Osteocyte (in vitro differentiated cells): ENCODE measurements at regions not wholly inside any gene's neighbourhood (a gene's known extent, or its start where the extent isn't known, plus 50 kb on each side); places are given as distances from the start of the nearest gene placed in this dataset.

ENCODE experiments used
- DNase-seq: peaks from one replicate; pipeline ENCODE4 v3.0.0; 2021; ENCODE audit warnings: mixed read lengths; ENCODE audit not compliant: unreplicated experiment; ENCODE audit errors: extremely low spot score
- H3K27ac Mint-ChIP-seq: one replicate; pipeline ENCODE4 v1.8.0; 2021; ENCODE audit warnings: mild to moderate bottlenecking, mixed read lengths; ENCODE audit not compliant: unreplicated experiment
- H3K27me3 Mint-ChIP-seq: one replicate; pipeline ENCODE4 v1.8.0; 2021; ENCODE audit warnings: mixed read lengths; ENCODE audit not compliant: unreplicated experiment
- H3K36me3 Mint-ChIP-seq: one replicate; pipeline ENCODE4 v1.8.0; 2021; ENCODE audit warnings: mixed read lengths; ENCODE audit not compliant: unreplicated experiment
- H3K4me1 Mint-ChIP-seq: one replicate; pipeline ENCODE4 v1.8.0; 2021; ENCODE audit warnings: mixed read lengths; ENCODE audit not compliant: unreplicated experiment
- H3K4me3 Mint-ChIP-seq: one replicate; pipeline ENCODE4 v1.8.0; 2021; ENCODE audit warnings: mild to moderate bottlenecking, moderate library complexity, mixed read lengths; ENCODE audit not compliant: unreplicated experiment
- H3K9me3 Mint-ChIP-seq: one replicate; pipeline ENCODE4 v1.8.0; 2021; ENCODE audit warnings: mixed read lengths; ENCODE audit not compliant: unreplicated experiment
- TF ChIP-seq, protein P1 (sequence below): fragments of 200-600 bp; sonication (generic); IDR thresholded peaks from 2 replicates; pipeline ENCODE4 v1.5.0; 2021; ENCODE audit warnings: antibody characterized with exemption, mild to moderate bottlenecking, moderate library complexity

DNA sequence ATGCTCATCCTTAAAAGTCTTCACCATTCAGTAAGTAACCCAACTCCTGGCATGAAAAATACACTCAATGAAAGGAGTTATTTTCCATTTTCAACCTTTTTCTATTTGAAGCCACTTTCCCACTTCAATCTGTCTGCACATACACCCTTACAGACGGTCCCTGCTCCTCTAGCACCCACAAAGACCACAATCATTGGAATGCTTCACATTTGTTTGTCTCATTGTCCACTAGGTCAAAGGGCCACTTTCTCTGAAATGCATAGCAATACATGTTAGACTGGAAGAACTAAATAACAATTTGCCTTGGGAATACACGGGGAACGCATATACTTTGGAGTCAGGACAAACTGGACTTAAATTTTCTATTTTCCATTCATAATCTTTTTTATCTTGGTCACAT lies 487.1 kb upstream of the C1orf87 start:
- TF ChIP-seq, protein P1, sequence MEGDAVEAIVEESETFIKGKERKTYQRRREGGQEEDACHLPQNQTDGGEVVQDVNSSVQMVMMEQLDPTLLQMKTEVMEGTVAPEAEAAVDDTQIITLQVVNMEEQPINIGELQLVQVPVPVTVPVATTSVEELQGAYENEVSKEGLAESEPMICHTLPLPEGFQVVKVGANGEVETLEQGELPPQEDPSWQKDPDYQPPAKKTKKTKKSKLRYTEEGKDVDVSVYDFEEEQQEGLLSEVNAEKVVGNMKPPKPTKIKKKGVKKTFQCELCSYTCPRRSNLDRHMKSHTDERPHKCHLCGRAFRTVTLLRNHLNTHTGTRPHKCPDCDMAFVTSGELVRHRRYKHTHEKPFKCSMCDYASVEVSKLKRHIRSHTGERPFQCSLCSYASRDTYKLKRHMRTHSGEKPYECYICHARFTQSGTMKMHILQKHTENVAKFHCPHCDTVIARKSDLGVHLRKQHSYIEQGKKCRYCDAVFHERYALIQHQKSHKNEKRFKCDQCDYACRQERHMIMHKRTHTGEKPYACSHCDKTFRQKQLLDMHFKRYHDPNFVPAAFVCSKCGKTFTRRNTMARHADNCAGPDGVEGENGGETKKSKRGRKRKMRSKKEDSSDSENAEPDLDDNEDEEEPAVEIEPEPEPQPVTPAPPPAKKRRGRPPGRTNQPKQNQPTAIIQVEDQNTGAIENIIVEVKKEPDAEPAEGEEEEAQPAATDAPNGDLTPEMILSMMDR, result no peak
- no peak overlapping the region for H3K4me3 Mint-ChIP-seq
- H3K27ac Mint-ChIP-seq, result no peak overlapping the region
- H3K9me3 Mint-ChIP-seq, result no peaks in the 10 kb centered on the region
- no peak for DNase-seq
- no peaks in the 10 kb centered on the region for H3K27me3 Mint-ChIP-seq
- H3K36me3 Mint-ChIP-seq, result no peaks in the 10 kb centered on the region
- H3K4me1 Mint-ChIP-seq, result peaks cover 41% of the 10 kb centered on the region

DNA sequence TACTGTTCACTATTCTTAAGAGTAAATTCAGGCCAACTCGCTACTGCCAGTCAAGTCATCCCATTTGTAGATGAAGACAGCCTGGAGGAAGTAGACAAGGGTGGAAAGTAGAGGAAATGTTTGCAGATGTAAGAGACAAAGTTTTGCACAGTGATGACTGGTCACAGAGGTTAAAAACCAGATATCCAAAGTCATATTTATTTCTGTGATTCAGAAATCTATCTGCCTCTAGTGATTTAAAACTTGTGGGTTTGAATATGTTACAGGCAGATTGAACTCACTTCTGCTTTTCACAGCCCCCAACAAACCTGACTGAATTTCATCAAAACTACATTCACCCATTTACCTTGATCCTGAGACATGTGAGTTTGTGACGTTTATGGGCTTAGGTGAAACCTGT lies 484.7 kb upstream of the C1orf87 start:
- no peak overlapping the region for H3K4me3 Mint-ChIP-seq
- no peaks in the 10 kb centered on the region for H3K9me3 Mint-ChIP-seq
- H3K27ac Mint-ChIP-seq, result no peak overlapping the region
- peaks cover 2% of the 10 kb centered on the region for H3K27me3 Mint-ChIP-seq
- no peak for DNase-seq
- peaks cover 16% of the 10 kb centered on the region for H3K4me1 Mint-ChIP-seq
- H3K36me3 Mint-ChIP-seq, result no peaks in the 10 kb centered on the region
- TF ChIP-seq, protein P1, result no peak

DNA sequence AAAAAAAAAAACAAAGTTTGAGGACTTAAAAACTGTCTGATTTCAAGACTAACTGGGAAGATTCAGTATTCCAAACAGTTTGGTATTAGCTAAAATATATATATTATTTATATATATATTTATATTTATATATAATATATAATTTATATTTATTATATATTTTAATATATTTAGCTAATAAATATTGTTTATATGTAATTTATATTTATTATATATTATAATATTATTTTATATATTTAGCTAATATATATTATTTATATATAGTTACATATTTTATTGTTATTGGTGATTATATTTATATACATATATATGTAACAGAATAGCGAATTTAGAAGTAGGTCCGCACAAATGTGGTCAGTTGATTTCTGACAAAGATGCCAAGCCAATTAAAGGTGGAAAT lies 480.2 kb upstream of the C1orf87 start:
- Mint-ChIP-seq H3K9me3 (peaks cover 4% of the 10 kb centered on the region), H3K36me3 (peaks cover 1% of the 10 kb centered on the region), H3K27ac (no peak overlapping the region), H3K27me3 (peaks cover 2% of the 10 kb centered on the region), H3K4me3 (no peak overlapping the region), H3K4me1 (no peaks in the 10 kb centered on the region)
- TF ChIP-seq, protein P1, result no peak
- DNase-seq, result no peak

DNA sequence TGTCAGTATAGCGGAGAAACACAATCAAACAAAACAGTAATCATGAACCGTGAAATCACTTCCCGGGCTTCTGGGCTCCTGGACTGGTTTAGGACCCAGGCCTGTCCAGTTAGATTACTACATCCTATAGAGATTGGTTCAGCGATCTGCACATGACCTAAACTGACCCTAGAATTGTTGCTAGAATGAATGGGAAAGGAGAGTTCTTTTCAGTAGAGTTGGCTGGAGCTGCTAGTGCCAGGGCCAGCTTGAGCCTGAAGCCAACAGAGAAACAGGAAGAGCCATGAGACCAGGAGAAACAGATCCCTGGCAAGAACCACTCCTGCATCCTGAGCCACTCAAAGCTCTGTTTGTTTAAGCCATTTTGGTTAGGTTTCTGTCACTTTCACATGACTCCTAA lies 474.3 kb upstream of the C1orf87 start:
- Mint-ChIP-seq H3K4me1 (no peaks in the 10 kb centered on the region), H3K4me3 (no peak overlapping the region), H3K27ac (no peak overlapping the region), H3K36me3 (peaks cover under 1% of the 10 kb centered on the region), H3K27me3 (no peaks in the 10 kb centered on the region), H3K9me3 (peaks cover 2% of the 10 kb centered on the region)
- no peak for DNase-seq
- TF ChIP-seq, protein P1, result no peak

DNA sequence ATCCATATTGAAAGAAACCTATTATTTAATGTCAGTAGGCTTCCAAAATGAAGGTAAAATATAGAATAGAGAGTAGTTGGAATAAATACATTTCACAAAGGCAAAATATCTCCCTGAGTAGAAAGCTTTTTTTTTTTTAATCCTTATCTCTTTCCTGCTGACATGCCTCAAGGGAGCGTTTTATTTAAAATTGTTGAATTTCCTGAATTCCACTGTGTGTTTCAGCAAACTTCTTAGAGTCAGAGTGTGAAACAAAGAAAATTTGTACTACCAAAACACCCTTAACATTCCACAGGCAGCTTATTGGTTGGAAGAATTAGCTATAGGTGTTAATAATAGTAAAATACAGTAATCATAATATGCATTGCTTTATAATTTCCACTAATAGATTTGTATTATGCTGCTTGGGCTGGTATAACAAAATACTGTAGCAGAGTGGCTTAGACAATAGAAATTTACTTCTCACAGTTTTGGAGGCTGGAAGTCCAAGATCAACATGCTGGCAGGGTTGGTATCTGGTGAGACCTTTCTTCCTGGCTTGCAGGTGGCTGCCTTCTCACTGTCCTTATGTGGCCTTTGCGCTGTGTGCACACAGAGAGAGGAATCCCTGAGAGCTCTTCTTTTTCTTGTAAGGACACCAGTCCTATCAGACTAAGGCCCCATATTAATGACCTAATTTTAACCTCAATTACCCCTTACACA lies 468.4 kb upstream of the C1orf87 start:
- TF ChIP-seq, protein P1, result no peak
- H3K27me3 Mint-ChIP-seq, result no peaks in the 10 kb centered on the region
- H3K36me3 Mint-ChIP-seq, result peaks cover 7% of the 10 kb centered on the region
- H3K9me3 Mint-ChIP-seq, result peaks cover 10% of the 10 kb centered on the region
- no peak overlapping the region for H3K27ac Mint-ChIP-seq
- DNase-seq, result no peak
- H3K4me3 Mint-ChIP-seq, result no peak overlapping the region
- peaks cover 9% of the 10 kb centered on the region for H3K4me1 Mint-ChIP-seq
